ENCODE measurements at regions not wholly inside any gene's neighbourhood (a gene's known extent, or its start where the extent isn't known, plus 50 kb on each side); places are given as distances from the start of the nearest gene placed in this dataset.
"Not testable (repeated sequence)": the region's sequence is repeated elsewhere in the genome, so short reads cannot be mapped to it uniquely, and the experiment has no call there.

- 79% methylated on average over 5 of the region's 5 CpGs for WGBS (ENCODE audit: missing lambda C conversion rate)
- TF ChIP-seq JUN (IDR thresholded peaks at IDR 0.05), result no peak
- ATAC-seq, result no peak
- ChIA-PET CTCF (no interaction called here), POLR2A (no interaction called here)
- no peak overlapping the region for H3K4me3 ChIP-seq
- H3K4me1 ChIP-seq, result no peaks in the 10 kb centered on the region
- H3K9me3 ChIP-seq, result no peaks in the 10 kb centered on the region
- FAIRE-seq, result no peak
- H3K27ac ChIP-seq, result no peak overlapping the region
- DNase-seq (ENCODE audit: low read depth in 1 of 2, low spot score in 1 of 2), result no peak
- H3K4me2 ChIP-seq, result no peak overlapping the region
Measured at GRCh38 chr15:36039996-36040572, 494.1 kb upstream of the DPH6 start.

- H3K4me2 ChIP-seq; CTCF ChIA-PET; POLR2A ChIA-PET; H3K4me1 ChIP-seq; DNase-seq (ENCODE audit: low read depth in 1 of 2, low spot score in 1 of 2); H3K27ac ChIP-seq; H3K4me3 ChIP-seq; H3K9me3 ChIP-seq; ATAC-seq; FAIRE-seq: not testable (repeated sequence)
- 86% methylated on average over 20 of the region's 36 CpGs for WGBS (ENCODE audit: missing lambda C conversion rate)
Measured at GRCh38 chr15:36047018-36047716, 501.2 kb upstream of the DPH6 start.

- no peak overlapping the region for H3K4me3 ChIP-seq
- DNase-seq (ENCODE audit: low read depth in 1 of 2, low spot score in 1 of 2) (no peak), ATAC-seq (no peak)
Measured at GRCh38 chr15:36050899-36051298, 504.9 kb upstream of the DPH6 start.

GRCh38 chr15:36052641-36053040 lies 506.7 kb upstream of the DPH6 start:
- DNase-seq (ENCODE audit: low read depth in 1 of 2, low spot score in 1 of 2), result peak in 1 of 2 experiments; percentile 27
- H3K4me1 ChIP-seq, FAIRE-seq, H3K4me2 ChIP-seq, H3K27ac ChIP-seq, ATAC-seq, H3K4me3 ChIP-seq, CTCF ChIA-PET, H3K9me3 ChIP-seq, POLR2A ChIA-PET: not testable (repeated sequence)
- WGBS (ENCODE audit: missing lambda C conversion rate), result 0% methylated on average over 1 of the region's 1 CpG
- peak in 1 of 2 experiments; percentile 31; a peak in 1 of 5 replicates for TF ChIP-seq RAD21 (conservative IDR thresholded peaks at IDR 0.05 in 1 of 2, IDR thresholded peaks at IDR 0.05 in 1 of 2)

More at GRCh38 chr15:36050899-36051298, 504.9 kb upstream of the DPH6 start:
- WGBS (ENCODE audit: missing lambda C conversion rate), result 89% methylated on average over 1 of the region's 1 CpG
- Histone ChIP-seq H3K4me2 (no peak overlapping the region), H3K27ac (no peak overlapping the region), H3K9me3 (no peaks in the 10 kb centered on the region), H3K4me1 (no peaks in the 10 kb centered on the region)
- TF ChIP-seq ZFP36 (IDR thresholded peaks at IDR 0.05; ENCODE audit: borderline replicate concordance, partially characterized antibody), result no peak
- TF ChIP-seq E2F6 (IDR thresholded peaks at IDR 0.05; ENCODE audit: borderline replicate concordance, low read depth), result no peak
- ChIA-PET CTCF (no interaction called here), POLR2A (no interaction called here)
- no peak for FAIRE-seq

GRCh38 chr15:36053746-36054145 lies 507.8 kb upstream of the DPH6 start:
- 14% methylated on average over 1 of the region's 1 CpG for WGBS (ENCODE audit: missing lambda C conversion rate)
- no peaks in the 10 kb centered on the region for H3K4me1 ChIP-seq
- POLR2A ChIA-PET, result no interaction called here
- ATAC-seq, result no peak
- no peak overlapping the region for H3K27ac ChIP-seq
- no peak overlapping the region for H3K4me3 ChIP-seq
- no peaks in the 10 kb centered on the region for H3K9me3 ChIP-seq
- CTCF ChIA-PET, result interaction anchor here (0.5 kb wide), 1 partner anchor 804 kb away, joined by 3 read pairs; no protein-coding TSS in a partner anchor
- FAIRE-seq, result no peak
- no peak overlapping the region for H3K4me2 ChIP-seq
- no peak for DNase-seq (ENCODE audit: low read depth in 1 of 2, low spot score in 1 of 2)
- TF ChIP-seq CHD2 (IDR thresholded peaks at IDR 0.05; ENCODE audit: low read length, partially characterized antibody) (no peak), SREBF2 (IDR thresholded peaks at IDR 0.05) (no peak), GATA3 (IDR thresholded peaks at IDR 0.05; ENCODE audit: borderline replicate concordance) (no peak), ZFP36 (IDR thresholded peaks at IDR 0.05; ENCODE audit: borderline replicate concordance, partially characterized antibody) (no peak), FOXS1 (CRISPR knock-in tag; IDR thresholded peaks at IDR 0.05) (no peak), ELK1 (IDR thresholded peaks at IDR 0.05; ENCODE audit: low read depth, low read length) (no peak), CHD4 (IDR thresholded peaks at IDR 0.05; ENCODE audit: borderline replicate concordance) (no peak), CTCF (IDR thresholded peaks at IDR 0.05) (no peak), HMGXB4 (CRISPR knock-in tag; IDR thresholded peaks at IDR 0.05; ENCODE audit: borderline replicate concordance) (no peak), HEYL (CRISPR knock-in tag; IDR thresholded peaks at IDR 0.05) (no peak), FOSL2 (IDR thresholded peaks at IDR 0.05) (no peak), FOSL2 (CRISPR knock-in tag; IDR thresholded peaks at IDR 0.05) (no peak), NPAS2 (CRISPR knock-in tag; IDR thresholded peaks at IDR 0.05; ENCODE audit: borderline replicate concordance) (no peak), JUNB (IDR thresholded peaks at IDR 0.05) (no peak), JUN (IDR thresholded peaks at IDR 0.05) (no peak)
